ENCODE measurements at regions not wholly inside any gene's neighbourhood (a gene's known extent, or its start where the extent isn't known, plus 50 kb on each side); places are given as distances from the start of the nearest gene placed in this dataset.
"Not testable (repeated sequence)": the region's sequence is repeated elsewhere in the genome, so short reads cannot be mapped to it uniquely, and the experiment has no call there.

GRCh38 chr10:45160271-45160670, 155.1 kb downstream of the OR13A1 start:
- Histone ChIP-seq H3K9me3 (ENCODE audit: control insufficient read depth, insufficient read depth, low read length) (no peaks in the 10 kb centered on the region), H3K27me3 (ENCODE audit: control insufficient read depth, insufficient read depth, low read length) (no peaks in the 10 kb centered on the region)

GRCh38 chr10:45163315-45163975, 152.0 kb downstream of the OR13A1 start:
- Histone ChIP-seq H3K4me1 (ENCODE audit: control insufficient read depth, insufficient read depth, low read length) (no peaks in the 10 kb centered on the region), H3K4me3 (ENCODE audit: low read depth, low read length) (no peak overlapping the region), H3K36me3 (ENCODE audit: control insufficient read depth, insufficient read depth, low read length) (no peaks in the 10 kb centered on the region), H3K9ac (ENCODE audit: low read depth, low read length) (no peak overlapping the region), H3K9me3 (ENCODE audit: control insufficient read depth, insufficient read depth, low read length) (no peaks in the 10 kb centered on the region), H3K27me3 (ENCODE audit: control insufficient read depth, insufficient read depth, low read length) (no peaks in the 10 kb centered on the region)

More at GRCh38 chr10:45160271-45160670, 155.1 kb downstream of the OR13A1 start:
- Histone ChIP-seq H3K4me3 (ENCODE audit: low read depth, low read length) (no peak overlapping the region), H3K4me1 (ENCODE audit: control insufficient read depth, insufficient read depth, low read length) (no peaks in the 10 kb centered on the region), H3K36me3 (ENCODE audit: control insufficient read depth, insufficient read depth, low read length) (no peaks in the 10 kb centered on the region), H3K9ac (ENCODE audit: low read depth, low read length) (no peak overlapping the region)

DNA sequence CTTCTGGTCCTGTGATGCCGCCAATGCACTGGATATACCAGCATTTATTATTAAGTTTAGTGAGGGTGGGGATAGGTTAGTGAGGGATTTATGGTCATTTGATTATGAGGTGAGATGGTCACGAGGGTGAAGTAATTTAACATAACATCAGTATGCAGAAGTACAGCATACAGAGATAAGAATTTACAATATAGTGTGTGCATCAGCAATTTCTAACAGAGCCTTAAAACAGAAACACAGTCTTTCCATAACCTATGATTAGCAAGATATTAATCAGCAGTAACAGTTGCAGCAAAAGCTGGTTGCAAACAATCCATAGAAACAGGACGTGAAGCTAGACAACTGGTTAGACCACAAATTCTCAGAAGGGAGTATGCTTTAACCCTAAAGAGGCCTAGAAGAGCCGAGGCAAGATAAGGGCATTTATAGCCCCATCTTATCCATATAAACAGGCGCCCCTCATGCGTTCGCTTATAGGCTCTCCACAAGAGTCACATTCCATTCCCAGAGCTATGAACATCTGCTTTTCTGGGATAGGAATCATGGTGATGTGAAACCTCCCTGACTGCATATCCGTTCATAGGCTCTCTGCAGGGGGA, 139.8 kb downstream of the OR13A1 start:
- not testable (repeated sequence) for H3K9ac ChIP-seq (ENCODE audit: low read depth, low read length); H3K9me3 ChIP-seq (ENCODE audit: control insufficient read depth, insufficient read depth, low read length); H3K36me3 ChIP-seq (ENCODE audit: control insufficient read depth, insufficient read depth, low read length); H3K27me3 ChIP-seq (ENCODE audit: control insufficient read depth, insufficient read depth, low read length); H3K4me3 ChIP-seq (ENCODE audit: low read depth, low read length); H3K4me1 ChIP-seq (ENCODE audit: control insufficient read depth, insufficient read depth, low read length)

GRCh38 chr10:45179691-45180090, 135.7 kb downstream of the OR13A1 start:
- Histone ChIP-seq H3K4me3 (ENCODE audit: low read depth, low read length) (no peak overlapping the region), H3K4me1 (ENCODE audit: control insufficient read depth, insufficient read depth, low read length) (no peaks in the 10 kb centered on the region), H3K27me3 (ENCODE audit: control insufficient read depth, insufficient read depth, low read length) (no peaks in the 10 kb centered on the region), H3K9ac (ENCODE audit: low read depth, low read length) (no peak overlapping the region), H3K36me3 (ENCODE audit: control insufficient read depth, insufficient read depth, low read length) (no peaks in the 10 kb centered on the region), H3K9me3 (ENCODE audit: control insufficient read depth, insufficient read depth, low read length) (no peaks in the 10 kb centered on the region)

- Histone ChIP-seq H3K4me3 (ENCODE audit: low read depth, low read length) (no peak overlapping the region), H3K9ac (ENCODE audit: low read depth, low read length) (no peak overlapping the region), H3K27me3 (ENCODE audit: control insufficient read depth, insufficient read depth, low read length) (no peaks in the 10 kb centered on the region), H3K9me3 (ENCODE audit: control insufficient read depth, insufficient read depth, low read length) (no peaks in the 10 kb centered on the region), H3K36me3 (ENCODE audit: control insufficient read depth, insufficient read depth, low read length) (no peaks in the 10 kb centered on the region), H3K4me1 (ENCODE audit: control insufficient read depth, insufficient read depth, low read length) (no peaks in the 10 kb centered on the region)
Measured at GRCh38 chr10:45180507-45180906, 134.9 kb downstream of the OR13A1 start.

DNA sequence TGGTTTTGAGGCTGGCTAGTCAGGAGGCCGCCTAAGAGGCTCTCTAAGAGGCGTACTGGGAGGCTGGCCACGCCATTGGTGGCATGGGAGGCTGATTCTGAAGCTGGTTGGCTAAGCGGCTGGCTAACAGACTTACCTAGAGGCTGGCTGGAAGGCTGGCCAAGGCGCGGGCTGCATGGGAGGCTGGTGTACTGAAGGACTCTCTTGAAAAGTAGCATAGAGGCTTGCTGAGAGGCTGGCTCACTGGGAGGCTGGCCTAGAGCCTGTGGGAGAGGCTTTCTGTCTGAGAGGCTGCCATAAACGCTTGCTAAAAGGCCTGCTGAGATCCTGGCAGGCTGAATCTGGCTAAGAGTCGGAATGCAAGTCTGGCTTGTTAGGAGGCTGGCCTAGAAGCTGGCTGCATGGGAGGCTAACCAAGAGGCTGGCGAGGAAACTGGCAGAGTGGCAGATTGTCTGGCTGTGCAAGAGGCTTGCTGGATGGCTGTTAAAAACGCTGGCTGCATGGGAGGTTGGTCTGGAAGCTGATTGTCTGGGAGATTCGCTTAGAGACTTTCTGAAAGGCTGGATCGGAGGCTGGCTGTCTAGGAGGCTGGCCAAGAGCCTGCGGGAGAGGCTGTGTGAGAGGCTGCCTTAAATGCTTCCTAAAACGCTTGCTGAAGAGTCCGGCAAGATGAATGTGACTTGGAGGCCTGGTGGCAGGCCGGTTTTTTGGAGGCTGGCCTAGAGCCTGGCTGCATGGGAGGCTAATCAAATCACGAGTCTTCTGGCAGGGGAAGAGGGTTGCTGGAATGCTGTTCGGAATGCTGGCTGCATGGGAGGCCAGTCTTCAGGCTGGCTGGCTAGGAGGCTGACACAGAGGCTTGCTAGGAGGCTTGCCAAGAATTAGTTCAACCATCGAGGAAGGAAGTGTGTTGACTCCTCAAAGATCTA, 134.2 kb downstream of the OR13A1 start:
- Histone ChIP-seq H3K27me3 (ENCODE audit: control insufficient read depth, insufficient read depth, low read length) (no peaks in the 10 kb centered on the region), H3K36me3 (ENCODE audit: control insufficient read depth, insufficient read depth, low read length) (no peaks in the 10 kb centered on the region), H3K4me1 (ENCODE audit: control insufficient read depth, insufficient read depth, low read length) (no peaks in the 10 kb centered on the region), H3K4me3 (ENCODE audit: low read depth, low read length) (no peak overlapping the region), H3K9ac (ENCODE audit: low read depth, low read length) (no peak overlapping the region), H3K9me3 (ENCODE audit: control insufficient read depth, insufficient read depth, low read length) (no peaks in the 10 kb centered on the region)

- H3K4me1 ChIP-seq (ENCODE audit: control insufficient read depth, insufficient read depth, low read length): no peaks in the 10 kb centered on the region
- no peaks in the 10 kb centered on the region for H3K27me3 ChIP-seq (ENCODE audit: control insufficient read depth, insufficient read depth, low read length)
Measured at GRCh38 chr10:45183174-45183573, 132.2 kb downstream of the OR13A1 start.

DNA sequence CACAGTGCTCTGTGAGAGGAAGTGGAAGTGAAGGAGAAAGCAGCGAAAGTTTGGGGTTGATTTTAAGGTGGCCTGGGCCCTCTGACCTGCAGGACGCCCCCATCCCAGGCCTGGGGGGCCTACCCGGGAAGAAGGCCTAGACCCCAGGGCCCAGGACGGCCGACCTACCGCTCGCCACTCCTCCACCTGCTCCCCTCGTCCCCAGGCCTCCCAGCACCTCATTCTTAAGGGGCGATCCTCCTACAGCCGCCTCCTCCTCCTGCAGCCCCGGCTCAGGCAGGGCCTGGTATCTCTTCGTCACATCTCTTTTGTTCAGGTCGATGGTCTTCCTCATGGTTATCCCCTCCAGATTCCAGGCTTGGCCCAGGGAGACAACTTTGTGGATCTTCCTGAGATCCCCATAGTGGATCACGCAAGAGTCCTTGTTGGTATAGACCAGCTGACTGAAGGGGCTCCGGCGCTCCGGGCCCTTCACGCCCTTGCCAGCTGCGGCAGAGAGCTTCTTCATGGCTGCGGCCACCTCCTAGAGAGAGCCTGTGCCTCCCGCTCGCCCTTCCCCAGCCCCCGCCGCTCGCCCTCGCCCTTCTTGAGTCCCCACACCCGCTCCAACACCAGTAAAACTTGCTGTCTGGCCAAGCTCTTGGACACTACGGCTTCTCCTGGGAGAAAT, 117.5 kb downstream of the OR13A1 start:
- H3K27me3 ChIP-seq (ENCODE audit: control insufficient read depth, insufficient read depth, low read length): no peaks in the 10 kb centered on the region
- no peaks in the 10 kb centered on the region for H3K4me1 ChIP-seq (ENCODE audit: control insufficient read depth, insufficient read depth, low read length)
- no peak overlapping the region for H3K4me3 ChIP-seq (ENCODE audit: low read depth, low read length)
- H3K36me3 ChIP-seq (ENCODE audit: control insufficient read depth, insufficient read depth, low read length): no peaks in the 10 kb centered on the region
- no peaks in the 10 kb centered on the region for H3K9me3 ChIP-seq (ENCODE audit: control insufficient read depth, insufficient read depth, low read length)
- H3K9ac ChIP-seq (ENCODE audit: low read depth, low read length): no peak overlapping the region

More at GRCh38 chr10:45183174-45183573, 132.2 kb downstream of the OR13A1 start:
- Histone ChIP-seq H3K9me3 (ENCODE audit: control insufficient read depth, insufficient read depth, low read length) (no peaks in the 10 kb centered on the region), H3K9ac (ENCODE audit: low read depth, low read length) (no peak overlapping the region), H3K36me3 (ENCODE audit: control insufficient read depth, insufficient read depth, low read length) (no peaks in the 10 kb centered on the region), H3K4me3 (ENCODE audit: low read depth, low read length) (no peak overlapping the region)

GRCh38 chr10:45198486-45199204, 116.8 kb downstream of the OR13A1 start:
- no peaks in the 10 kb centered on the region for H3K36me3 ChIP-seq (ENCODE audit: control insufficient read depth, insufficient read depth, low read length)
- no peak overlapping the region for H3K9ac ChIP-seq (ENCODE audit: low read depth, low read length)
- no peaks in the 10 kb centered on the region for H3K4me1 ChIP-seq (ENCODE audit: control insufficient read depth, insufficient read depth, low read length)
- no peak overlapping the region for H3K4me3 ChIP-seq (ENCODE audit: low read depth, low read length)
- H3K27me3 ChIP-seq (ENCODE audit: control insufficient read depth, insufficient read depth, low read length): no peaks in the 10 kb centered on the region
- H3K9me3 ChIP-seq (ENCODE audit: control insufficient read depth, insufficient read depth, low read length): no peaks in the 10 kb centered on the region

- Histone ChIP-seq H3K4me1 (ENCODE audit: control insufficient read depth, insufficient read depth, low read length) (no peaks in the 10 kb centered on the region), H3K9me3 (ENCODE audit: control insufficient read depth, insufficient read depth, low read length) (no peaks in the 10 kb centered on the region), H3K27me3 (ENCODE audit: control insufficient read depth, insufficient read depth, low read length) (no peaks in the 10 kb centered on the region), H3K4me3 (ENCODE audit: low read depth, low read length) (no peak overlapping the region), H3K9ac (ENCODE audit: low read depth, low read length) (no peak overlapping the region), H3K36me3 (ENCODE audit: control insufficient read depth, insufficient read depth, low read length) (no peaks in the 10 kb centered on the region)
Measured at GRCh38 chr10:45199205-45199740, 116.1 kb downstream of the OR13A1 start.

- Histone ChIP-seq H3K9ac (ENCODE audit: low read depth, low read length) (no peak overlapping the region), H3K4me3 (ENCODE audit: low read depth, low read length) (no peak overlapping the region), H3K27me3 (ENCODE audit: control insufficient read depth, insufficient read depth, low read length) (no peaks in the 10 kb centered on the region), H3K4me1 (ENCODE audit: control insufficient read depth, insufficient read depth, low read length) (no peaks in the 10 kb centered on the region), H3K36me3 (ENCODE audit: control insufficient read depth, insufficient read depth, low read length) (no peaks in the 10 kb centered on the region), H3K9me3 (ENCODE audit: control insufficient read depth, insufficient read depth, low read length) (no peaks in the 10 kb centered on the region)
Measured at GRCh38 chr10:45201271-45201670, 114.1 kb downstream of the OR13A1 start.

All from iPS-15b (cell line).